ENCODE measurements at regions not wholly inside any gene's neighbourhood (a gene's known extent, or its start where the extent isn't known, plus 50 kb on each side); places are given as distances from the start of the nearest gene placed in this dataset.

DNA sequence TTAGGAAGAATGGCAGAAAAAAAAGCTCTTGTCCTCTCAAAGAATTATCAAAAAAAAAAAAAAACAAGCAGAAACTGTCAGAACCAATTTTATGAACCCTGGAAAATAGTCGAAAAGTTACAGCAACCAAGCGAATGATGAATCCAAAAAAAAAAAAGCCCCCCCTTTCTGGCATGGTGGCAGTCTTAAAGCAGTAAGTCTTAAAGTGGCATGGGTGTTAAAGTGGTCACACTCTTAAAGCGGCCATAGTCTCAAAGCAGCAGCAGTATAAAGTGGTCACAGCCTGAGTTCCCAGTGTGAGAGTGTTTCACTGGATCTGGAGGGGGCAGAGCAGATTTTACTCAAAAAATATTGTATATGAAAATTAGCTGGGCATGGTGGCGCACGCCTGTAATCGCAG, 96.8 kb upstream of the RAB18 start:
- no peak for TF ChIP-seq CTCF (IDR thresholded peaks at IDR 0.05; ENCODE audit: low read depth, low read length, poor library complexity, severe bottlenecking)
- TF ChIP-seq EZH2phosphoT487 (IDR thresholded peaks at IDR 0.05; ENCODE audit: borderline replicate concordance, low read length), result no peak

Data from DOHH2 (cell line).